Panc1 (cell line): ENCODE measurements at regions not wholly inside any gene's neighbourhood (a gene's known extent, or its start where the extent isn't known, plus 50 kb on each side); places are given as distances from the start of the nearest gene placed in this dataset.

Source experiments
- CTCF ChIP-seq: fragments of 450-650 bp; IDR thresholded peaks from 2 replicates; pipeline ENCODE4 v1.5.1; 2017; ENCODE audit warnings: mild to moderate bottlenecking
- REST ChIP-seq, 2 experiments: IDR thresholded peaks; 2 replicates each; pipeline ENCODE4 v1.6.1; 2011 to 2012; ENCODE audit warnings: low read depth in 2 of 2, control low read depth in 1 of 2, low read length in 1 of 2, mild to moderate bottlenecking in 1 of 2, moderate library complexity in 1 of 2; ENCODE audit not compliant: insufficient read depth in 1 of 2

GRCh38 chr6:98339506-98339905, 494.9 kb upstream of the POU3F2 start:
- TF ChIP-seq CTCF (no peak), REST (IDR thresholded peaks at IDR 0.05; ENCODE audit: insufficient read depth in 1 of 2, low read depth in 2 of 2, low read length in 1 of 2) (no peak)
